ENCODE measurements at regions not wholly inside any gene's neighbourhood (a gene's known extent, or its start where the extent isn't known, plus 50 kb on each side); places are given as distances from the start of the nearest gene placed in this dataset.

GRCh38 chr1:229808272-229808671, 182.2 kb downstream of the URB2 start:
- H3K4me1 Mint-ChIP-seq (ENCODE audit: low read depth): no peaks in the 10 kb centered on the region
- peaks cover 5% of the 10 kb centered on the region for H3K27me3 Mint-ChIP-seq
- peaks cover 22% of the 10 kb centered on the region for H3K9me3 Mint-ChIP-seq (ENCODE audit: low read depth)
- H3K36me3 Mint-ChIP-seq (ENCODE audit: insufficient read depth): no peaks in the 10 kb centered on the region
- no peak overlapping the region for H3K4me3 Mint-ChIP-seq (ENCODE audit: low read depth)
- H3K27ac Mint-ChIP-seq: no peak overlapping the region
- TF ChIP-seq CTCF (IDR thresholded peaks at IDR 0.05; ENCODE audit: unreplicated experiment): no peak
- DNase-seq (ENCODE audit: low spot score, unreplicated experiment): no peak

- Mint-ChIP-seq H3K36me3 (ENCODE audit: insufficient read depth) (no peaks in the 10 kb centered on the region), H3K27ac (no peak overlapping the region), H3K9me3 (ENCODE audit: low read depth) (peaks cover 15% of the 10 kb centered on the region), H3K4me3 (ENCODE audit: low read depth) (no peak overlapping the region), H3K4me1 (ENCODE audit: low read depth) (no peaks in the 10 kb centered on the region), H3K27me3 (peaks cover 5% of the 10 kb centered on the region)
- DNase-seq (ENCODE audit: low spot score, unreplicated experiment): no peak
- no peak for TF ChIP-seq CTCF (IDR thresholded peaks at IDR 0.05; ENCODE audit: unreplicated experiment)
These were observed 184.1 kb downstream of the URB2 start for GRCh38 chr1:229810140-229810539.

- DNase-seq (ENCODE audit: low spot score, unreplicated experiment): no peak
- TF ChIP-seq CTCF (IDR thresholded peaks at IDR 0.05; ENCODE audit: unreplicated experiment): no peak
- Mint-ChIP-seq H3K36me3 (ENCODE audit: insufficient read depth) (no peaks in the 10 kb centered on the region), H3K4me3 (ENCODE audit: low read depth) (no peak overlapping the region), H3K9me3 (ENCODE audit: low read depth) (peaks cover 15% of the 10 kb centered on the region), H3K4me1 (ENCODE audit: low read depth) (no peaks in the 10 kb centered on the region), H3K27ac (no peak overlapping the region), H3K27me3 (peaks cover 5% of the 10 kb centered on the region)
These were observed 184.9 kb downstream of the URB2 start for GRCh38 chr1:229810961-229811360.

- H3K4me3 Mint-ChIP-seq (ENCODE audit: low read depth): no peak overlapping the region
- no peak for DNase-seq (ENCODE audit: low spot score, unreplicated experiment)
- peaks cover 15% of the 10 kb centered on the region for H3K9me3 Mint-ChIP-seq (ENCODE audit: low read depth)
- TF ChIP-seq CTCF (IDR thresholded peaks at IDR 0.05; ENCODE audit: unreplicated experiment): no peak
- H3K27ac Mint-ChIP-seq: no peak overlapping the region
- H3K4me1 Mint-ChIP-seq (ENCODE audit: low read depth): no peaks in the 10 kb centered on the region
- peaks cover 12% of the 10 kb centered on the region for H3K27me3 Mint-ChIP-seq
- H3K36me3 Mint-ChIP-seq (ENCODE audit: insufficient read depth): no peaks in the 10 kb centered on the region
These were observed 186.1 kb downstream of the URB2 start for GRCh38 chr1:229812148-229812547.

- no peaks in the 10 kb centered on the region for H3K36me3 Mint-ChIP-seq (ENCODE audit: insufficient read depth)
- no peaks in the 10 kb centered on the region for H3K4me1 Mint-ChIP-seq (ENCODE audit: low read depth)
- peaks cover 15% of the 10 kb centered on the region for H3K9me3 Mint-ChIP-seq (ENCODE audit: low read depth)
- no peak overlapping the region for H3K27ac Mint-ChIP-seq
- DNase-seq (ENCODE audit: low spot score, unreplicated experiment): no peak
- TF ChIP-seq CTCF (IDR thresholded peaks at IDR 0.05; ENCODE audit: unreplicated experiment): no peak
- no peak overlapping the region for H3K4me3 Mint-ChIP-seq (ENCODE audit: low read depth)
- peaks cover 15% of the 10 kb centered on the region for H3K27me3 Mint-ChIP-seq
These were observed 186.6 kb downstream of the URB2 start for GRCh38 chr1:229812693-229813092.
